ENCODE measurements at regions not wholly inside any gene's neighbourhood (a gene's known extent, or its start where the extent isn't known, plus 50 kb on each side); places are given as distances from the start of the nearest gene placed in this dataset.
"Not testable (repeated sequence)": the region's sequence is repeated elsewhere in the genome, so short reads cannot be mapped to it uniquely, and the experiment has no call there.

GRCh38 chr2:22967756-22968155 lies 417.2 kb upstream of the KLHL29 start:
- DNase-seq (ENCODE audit: low read depth in 3 of 3): no peak

GRCh38 chr2:22970284-22970975 lies 414.5 kb upstream of the KLHL29 start:
- DNase-seq (ENCODE audit: low read depth in 3 of 3): no peak

GRCh38 chr2:22970991-22971390 lies 414.0 kb upstream of the KLHL29 start:
- DNase-seq (ENCODE audit: low read depth in 3 of 3): no peak

GRCh38 chr2:22981785-22982184 lies 403.2 kb upstream of the KLHL29 start:
- no peak for DNase-seq (ENCODE audit: low read depth in 3 of 3)

GRCh38 chr2:22984152-22984551 lies 400.8 kb upstream of the KLHL29 start:
- not testable (repeated sequence) for DNase-seq (ENCODE audit: low read depth in 3 of 3)

GRCh38 chr2:22990246-22990645 lies 394.7 kb upstream of the KLHL29 start:
- DNase-seq (ENCODE audit: low read depth in 3 of 3): no peak

- DNase-seq (ENCODE audit: low read depth in 3 of 3): no peak
Observed at GRCh38 chr2:22991844-22992243, 393.1 kb upstream of the KLHL29 start.

GRCh38 chr2:22992441-22992840 lies 392.5 kb upstream of the KLHL29 start:
- no peak for DNase-seq (ENCODE audit: low read depth in 3 of 3)

- no peak for DNase-seq (ENCODE audit: low read depth in 3 of 3)
Observed at GRCh38 chr2:22993250-22993649, 391.7 kb upstream of the KLHL29 start.

- no peak for DNase-seq (ENCODE audit: low read depth in 3 of 3)
Observed at GRCh38 chr2:22995576-22995975, 389.4 kb upstream of the KLHL29 start.

GRCh38 chr2:22996911-22997310 lies 388.1 kb upstream of the KLHL29 start:
- DNase-seq (ENCODE audit: low read depth in 3 of 3): no peak

- DNase-seq (ENCODE audit: low read depth in 3 of 3): no peak
Observed at GRCh38 chr2:22998359-22998758, 386.6 kb upstream of the KLHL29 start.

- no peak for DNase-seq (ENCODE audit: low read depth in 3 of 3)
Observed at GRCh38 chr2:22999951-23000350, 385.0 kb upstream of the KLHL29 start.

GRCh38 chr2:23002234-23002633 lies 382.7 kb upstream of the KLHL29 start:
- DNase-seq (ENCODE audit: low read depth in 3 of 3): no peak

GRCh38 chr2:23005469-23005868 lies 379.5 kb upstream of the KLHL29 start:
- DNase-seq (ENCODE audit: low read depth in 3 of 3): no peak

- DNase-seq (ENCODE audit: low read depth in 3 of 3): no peak
Observed at GRCh38 chr2:23007631-23008235, 377.2 kb upstream of the KLHL29 start.

- no peak for DNase-seq (ENCODE audit: low read depth in 3 of 3)
Observed at GRCh38 chr2:23008440-23008839, 376.5 kb upstream of the KLHL29 start.

GRCh38 chr2:23008951-23009350 lies 376.0 kb upstream of the KLHL29 start:
- no peak for DNase-seq (ENCODE audit: low read depth in 3 of 3)

GRCh38 chr2:23009545-23010149 lies 375.3 kb upstream of the KLHL29 start:
- DNase-seq (ENCODE audit: low read depth in 3 of 3): no peak

GRCh38 chr2:23012499-23012898 lies 372.5 kb upstream of the KLHL29 start:
- DNase-seq (ENCODE audit: low read depth in 3 of 3): no peak

GRCh38 chr2:23015651-23016200 lies 369.3 kb upstream of the KLHL29 start:
- DNase-seq (ENCODE audit: low read depth in 3 of 3): no peak

- no peak for DNase-seq (ENCODE audit: low read depth in 3 of 3)
Observed at GRCh38 chr2:23019476-23019875, 365.5 kb upstream of the KLHL29 start.

GRCh38 chr2:23020659-23021058 lies 364.3 kb upstream of the KLHL29 start:
- no peak for DNase-seq (ENCODE audit: low read depth in 3 of 3)
